ENCODE measurements at regions not wholly inside any gene's neighbourhood (a gene's known extent, or its start where the extent isn't known, plus 50 kb on each side); places are given as distances from the start of the nearest gene placed in this dataset.

DNA sequence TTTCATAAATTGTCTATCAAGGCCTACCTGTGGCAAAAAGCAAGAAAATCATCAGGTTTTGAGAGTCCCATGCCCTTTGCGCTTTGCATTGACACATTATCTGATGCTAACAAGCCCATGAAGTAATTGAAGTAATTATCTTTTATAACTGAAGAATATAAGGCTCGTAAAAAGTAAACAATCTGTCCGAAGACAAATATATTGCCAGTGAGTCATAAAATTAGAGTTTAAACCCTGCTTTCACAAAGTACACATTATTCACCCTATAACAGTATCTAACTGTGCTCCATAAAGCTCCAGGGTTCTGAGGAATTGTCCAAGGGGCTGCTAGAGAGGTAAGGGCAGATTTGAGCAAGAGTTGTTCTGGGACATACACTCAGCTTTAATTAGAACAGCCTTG is 102.3 kb upstream of the PPP1R3A start:
- TF ChIP-seq, protein P1, sequence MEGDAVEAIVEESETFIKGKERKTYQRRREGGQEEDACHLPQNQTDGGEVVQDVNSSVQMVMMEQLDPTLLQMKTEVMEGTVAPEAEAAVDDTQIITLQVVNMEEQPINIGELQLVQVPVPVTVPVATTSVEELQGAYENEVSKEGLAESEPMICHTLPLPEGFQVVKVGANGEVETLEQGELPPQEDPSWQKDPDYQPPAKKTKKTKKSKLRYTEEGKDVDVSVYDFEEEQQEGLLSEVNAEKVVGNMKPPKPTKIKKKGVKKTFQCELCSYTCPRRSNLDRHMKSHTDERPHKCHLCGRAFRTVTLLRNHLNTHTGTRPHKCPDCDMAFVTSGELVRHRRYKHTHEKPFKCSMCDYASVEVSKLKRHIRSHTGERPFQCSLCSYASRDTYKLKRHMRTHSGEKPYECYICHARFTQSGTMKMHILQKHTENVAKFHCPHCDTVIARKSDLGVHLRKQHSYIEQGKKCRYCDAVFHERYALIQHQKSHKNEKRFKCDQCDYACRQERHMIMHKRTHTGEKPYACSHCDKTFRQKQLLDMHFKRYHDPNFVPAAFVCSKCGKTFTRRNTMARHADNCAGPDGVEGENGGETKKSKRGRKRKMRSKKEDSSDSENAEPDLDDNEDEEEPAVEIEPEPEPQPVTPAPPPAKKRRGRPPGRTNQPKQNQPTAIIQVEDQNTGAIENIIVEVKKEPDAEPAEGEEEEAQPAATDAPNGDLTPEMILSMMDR (IDR thresholded peaks at IDR 0.05; ENCODE audit: low read length, missing control alignments): no peak
- H3K4me3 ChIP-seq (replicated peaks; ENCODE audit: low read depth, low read length): no peak overlapping the region
- DNase-seq (ENCODE audit: low read depth): no peak

DNA sequence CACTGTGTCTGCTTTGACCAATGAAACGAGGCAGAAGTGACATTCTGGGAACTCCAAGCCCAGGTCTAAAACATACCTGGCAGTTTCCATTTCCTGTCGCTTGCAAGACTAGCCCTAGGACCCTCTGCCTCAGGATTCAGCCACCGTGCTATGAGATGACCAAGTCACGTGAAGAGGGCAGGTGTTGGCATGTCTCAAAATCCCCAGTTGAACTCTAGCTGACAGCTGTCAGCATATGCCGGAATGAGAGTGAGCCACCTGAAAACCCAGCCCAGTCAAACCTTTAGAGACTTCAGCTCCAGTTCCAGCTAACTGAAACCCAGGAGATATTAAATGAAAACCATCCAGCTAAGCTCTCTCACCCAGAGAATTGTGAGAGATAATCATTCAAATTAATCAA is 89.9 kb upstream of the PPP1R3A start:
- DNase-seq (ENCODE audit: low read depth): no peak
- TF ChIP-seq, protein P1 (IDR thresholded peaks at IDR 0.05; ENCODE audit: low read length, missing control alignments): no peak
- no peak overlapping the region for H3K4me3 ChIP-seq (replicated peaks; ENCODE audit: low read depth, low read length)

DNA sequence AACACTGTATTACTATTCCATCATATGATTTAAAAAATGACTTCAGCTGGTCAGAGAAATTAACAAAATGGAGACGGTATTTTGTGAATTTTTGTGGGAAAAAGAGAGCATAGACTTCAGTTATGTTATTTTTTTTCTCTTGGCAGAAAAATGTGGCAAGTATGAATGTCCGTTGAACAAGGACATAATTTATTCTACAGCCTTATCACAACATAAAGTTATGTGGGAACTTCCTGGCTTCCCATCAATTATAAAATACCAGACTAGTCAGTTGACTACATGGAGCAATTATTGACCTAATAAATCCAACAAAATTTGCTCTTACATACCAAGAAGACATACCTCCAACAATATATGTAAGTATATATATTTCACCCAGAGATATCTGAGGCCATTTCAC is 88.6 kb upstream of the PPP1R3A start:
- no peak overlapping the region for H3K4me3 ChIP-seq (replicated peaks; ENCODE audit: low read depth, low read length)
- TF ChIP-seq, protein P1 (IDR thresholded peaks at IDR 0.05; ENCODE audit: low read length, missing control alignments): no peak
- peak; percentile 7 for DNase-seq (ENCODE audit: low read depth)

DNA sequence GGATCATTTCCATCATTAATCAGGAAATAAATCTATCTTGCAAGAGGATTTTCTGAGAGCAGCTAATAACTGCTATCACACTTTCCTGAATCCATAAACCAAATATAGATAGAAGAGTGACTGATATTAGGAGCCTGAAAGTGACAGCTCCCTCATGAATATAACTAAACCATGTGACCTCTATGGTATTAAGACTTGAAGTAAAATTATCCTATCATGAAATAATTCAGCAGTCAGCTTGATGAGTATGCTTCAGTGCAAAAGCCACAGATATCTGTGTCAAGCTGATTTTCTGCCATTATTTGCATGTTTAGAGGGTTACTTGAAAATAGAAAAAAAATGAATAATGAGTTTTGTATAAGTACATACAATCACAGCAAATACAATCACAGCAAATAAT is 80.1 kb upstream of the PPP1R3A start:
- H3K4me3 ChIP-seq (replicated peaks; ENCODE audit: low read depth, low read length): no peak overlapping the region
- TF ChIP-seq, protein P1 (IDR thresholded peaks at IDR 0.05; ENCODE audit: low read length, missing control alignments): no peak
- DNase-seq (ENCODE audit: low read depth): no peak

DNA sequence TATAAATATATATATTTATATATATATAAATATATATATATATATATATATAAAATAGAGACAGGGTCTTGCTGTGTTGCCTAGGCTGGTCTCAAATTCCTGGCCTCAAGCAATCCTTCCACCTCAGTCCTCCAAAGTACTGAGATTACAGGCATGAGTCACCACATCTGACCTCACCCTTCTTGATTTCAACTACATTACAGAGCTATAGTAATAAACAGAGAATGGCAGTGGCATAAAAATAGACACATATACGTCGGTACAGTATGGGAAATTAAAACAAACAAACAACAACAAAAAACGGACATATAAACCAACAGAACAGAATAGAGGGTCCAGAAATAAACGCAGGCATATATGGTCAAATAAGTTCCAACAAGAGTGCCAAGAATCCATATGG is 77.6 kb upstream of the PPP1R3A start:
- TF ChIP-seq, protein P1 (IDR thresholded peaks at IDR 0.05; ENCODE audit: low read length, missing control alignments): no peak
- no peak overlapping the region for H3K4me3 ChIP-seq (replicated peaks; ENCODE audit: low read depth, low read length)
- no peak for DNase-seq (ENCODE audit: low read depth)

DNA sequence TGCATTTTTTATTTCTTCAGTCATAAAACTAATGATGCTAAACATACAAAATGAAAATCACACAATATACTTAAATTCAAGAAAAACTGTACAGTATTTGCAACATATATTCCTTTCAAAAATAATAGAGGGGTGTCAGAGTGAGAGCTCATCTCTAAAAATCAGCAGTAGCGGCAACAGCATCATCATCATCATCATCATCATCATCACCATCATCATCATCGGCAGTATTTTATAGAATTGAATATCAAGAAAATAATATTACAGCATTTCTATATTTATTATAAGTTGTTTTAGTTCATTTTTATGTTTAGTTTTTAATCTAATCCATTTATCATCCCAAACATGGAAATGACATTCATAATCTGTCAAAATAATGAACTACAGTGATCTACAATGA is 67.4 kb upstream of the PPP1R3A start:
- DNase-seq (ENCODE audit: low read depth): no peak
- TF ChIP-seq, protein P1 (IDR thresholded peaks at IDR 0.05; ENCODE audit: low read length, missing control alignments): no peak

DNA sequence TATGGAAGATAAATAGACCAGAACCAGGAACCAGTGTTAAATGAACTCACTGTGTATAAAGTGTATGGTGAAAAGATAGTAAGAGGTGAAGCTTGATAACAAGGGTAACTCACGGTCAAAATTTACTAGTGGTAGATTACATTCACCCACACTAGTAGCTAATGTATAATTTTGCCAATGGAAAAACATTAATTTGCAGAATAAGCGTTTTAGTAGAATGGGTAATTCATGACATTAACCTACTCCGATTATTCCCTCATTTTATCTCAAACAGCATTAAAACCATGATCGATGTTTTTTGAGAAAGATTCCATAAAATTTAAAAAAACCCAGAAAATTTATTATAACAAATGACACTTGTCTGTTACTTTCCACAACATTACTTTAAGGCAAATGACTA is 57.7 kb upstream of the PPP1R3A start:
- DNase-seq (ENCODE audit: low read depth): no peak
- TF ChIP-seq, protein P1 (IDR thresholded peaks at IDR 0.05; ENCODE audit: low read length, missing control alignments): no peak

More for the DNA sequence above, 67.4 kb upstream of the PPP1R3A start:
- no peak overlapping the region for H3K4me3 ChIP-seq (replicated peaks; ENCODE audit: low read depth, low read length)

More for the DNA sequence above, 57.7 kb upstream of the PPP1R3A start:
- H3K4me3 ChIP-seq (replicated peaks; ENCODE audit: low read depth, low read length): no peak overlapping the region

Measured in fibroblast of pulmonary artery (primary cell).